HCT116 (cell line): ENCODE measurements at regions not wholly inside any gene's neighbourhood (a gene's known extent, or its start where the extent isn't known, plus 50 kb on each side); places are given as distances from the start of the nearest gene placed in this dataset.

ENCODE experiments used
- ATAC-seq: fragments of 200-7000 bp; cut with Tn5 transposase; 2 replicates; pipeline ENCODE4 v1.9.1; 2020; ENCODE audit warnings: mild to moderate bottlenecking, moderate library complexity
- BruUV-seq: library from RNA; stranded (reverse); fragments of 400-500 nt; replicated peaks from 2 replicates; lab custom pipeline; 2021; lab: Mats Ljungman, UMichigan
- CTCF ChIA-PET: fragments of 300-600 bp; sonication (Branson Sonifier 250); formaldehyde crosslinking; loops from one replicate; lab custom pipeline; 2021; ENCODE audit warnings: antibody characterized with exemption; lab: Charles Lee
- POLR2A ChIA-PET: fragments of 300-600, 350-600 bp; sonication (Branson Sonifier 250); formaldehyde crosslinking; loops from one replicate; lab custom pipeline; 2021; ENCODE audit warnings: antibody characterized with exemption; lab: Charles Lee
- RAD21 ChIA-PET, 2 experiments: fragments of 300-600 bp; sonication (Branson Sonifier 250); formaldehyde crosslinking; loops; one replicate each; lab custom pipeline; 2023; ENCODE audit warnings: low total read pairs in 2 of 2; ENCODE audit not compliant: uncharacterized antibody in 2 of 2, unreplicated experiment in 2 of 2, low non-redundant PET in 1 of 2; lab: Charles Lee
- DNase-seq: peaks from one replicate; pipeline ENCODE4 v3.0.0-alpha.2; 2010; ENCODE audit warnings: low read depth, low spot score
- H2AFZ ChIP-seq: fragments of 200-600 bp; shearing (Covaris generic), sonication (generic); 2 replicates; pipeline ENCODE4 v1.6.1; 2017; ENCODE audit warnings: low read depth, mixed run types, mixed read lengths, antibody characterized with exemption, low read length; ENCODE audit not compliant: poor library complexity, severe bottlenecking
- H3K27ac ChIP-seq: 2 replicates; pipeline ENCODE4 v1.5.1; 2012; ENCODE audit warnings: low read depth, low read length
- H3K27me3 ChIP-seq: fragments of 200-600 bp; sonication (generic); 2 replicates; pipeline ENCODE4 v1.6.1; 2016; ENCODE audit warnings: mixed run types, low read length, mixed read lengths; ENCODE audit not compliant: insufficient read depth
- H3K36me3 ChIP-seq, 2 experiments: fragments of 200-500 bp in 1 of 2; fragments of 200-600 bp in 1 of 2; sonication (Bioruptor generic) in 1 of 2; sonication (generic) in 1 of 2; 2 replicates each; pipeline versions ENCODE4 v1.5.1 to v1.6.1; 2014 to 2016; ENCODE audit warnings: low read length in 2 of 2, inconsistent platforms in 1 of 2, mixed read lengths in 1 of 2, mixed run types in 1 of 2; ENCODE audit not compliant: insufficient read depth in 2 of 2, control insufficient read depth in 1 of 2
- H3K4me1 ChIP-seq, 2 experiments: fragments of 200-600 bp in 1 of 2; sonication (generic) in 1 of 2; 2 replicates each; pipeline versions ENCODE4 v1.5.1 to v1.6.1; 2012 to 2017; ENCODE audit warnings: low read length in 2 of 2, inconsistent platforms in 1 of 2, mild to moderate bottlenecking in 1 of 2, mixed read lengths in 1 of 2, mixed run types in 1 of 2, moderate library complexity in 1 of 2; ENCODE audit not compliant: insufficient read depth in 2 of 2, control insufficient read depth in 1 of 2
- H3K4me2 ChIP-seq: fragments of 200-600 bp; sonication (generic); 2 replicates; pipeline ENCODE4 v1.6.1; 2017; ENCODE audit warnings: mixed run types, low read length, mixed read lengths
- H3K4me3 ChIP-seq, 2 experiments: fragments of 200-600 bp in 1 of 2; sonication (generic) in 1 of 2; replicated peaks in 1 of 2; 2 replicates each; pipeline ENCODE4 v1.5.1; 2011 to 2016; ENCODE audit warnings: low read length in 2 of 2, control low read depth in 1 of 2, low read depth in 1 of 2, mild to moderate bottlenecking in 1 of 2, mixed read lengths in 1 of 2, mixed run types in 1 of 2
- H3K79me2 ChIP-seq: fragments of 200-600 bp; sonication (generic); 2 replicates; pipeline ENCODE4 v1.6.1; 2017; ENCODE audit warnings: mild to moderate bottlenecking, mixed run types, low read length, moderate library complexity, mixed read lengths; ENCODE audit not compliant: insufficient read depth
- H3K9ac ChIP-seq: fragments of 200-600 bp; sonication (generic); 2 replicates; pipeline ENCODE4 v1.6.1; 2016; ENCODE audit warnings: low read length, mixed read lengths
- H3K9me2 ChIP-seq: fragments of 200-600 bp; sonication (generic), shearing (Covaris generic); 2 replicates; pipeline ENCODE4 v1.6.1; 2017; ENCODE audit warnings: mixed run types, mild to moderate bottlenecking, moderate library complexity; ENCODE audit not compliant: insufficient read depth
- H3K9me3 ChIP-seq, 2 experiments: fragments of 200-500 bp in 1 of 2; fragments of 200-600 bp in 1 of 2; sonication (Bioruptor generic) in 1 of 2; sonication (generic) in 1 of 2; 2 replicates each; pipeline ENCODE4 v1.6.1; 2014 to 2017; ENCODE audit warnings: low read length in 2 of 2, mixed read lengths in 2 of 2, inconsistent platforms in 1 of 2, low read depth in 1 of 2, mild to moderate bottlenecking in 1 of 2, mixed run types in 1 of 2, moderate library complexity in 1 of 2; ENCODE audit not compliant: control insufficient read depth in 1 of 2, insufficient read depth in 1 of 2
- H4K20me1 ChIP-seq: fragments of 200-600 bp; sonication (generic), shearing (Covaris generic); 2 replicates; pipeline ENCODE4 v1.6.1; 2017; ENCODE audit warnings: mixed run types, mild to moderate bottlenecking, moderate library complexity; ENCODE audit not compliant: insufficient read depth
- ATF3 ChIP-seq: IDR thresholded peaks from 2 replicates; pipeline ENCODE4 v1.6.1; 2012
- EGR1 ChIP-seq: IDR thresholded peaks from 2 replicates; pipeline ENCODE4 v1.6.1; 2012; ENCODE audit warnings: low read depth
- ELF1 ChIP-seq: IDR thresholded peaks from 2 replicates; pipeline ENCODE4 v1.6.1; 2012; ENCODE audit warnings: low read depth, borderline replicate concordance
- EZH2phosphoT487 ChIP-seq: fragments of 200-600 bp; IDR thresholded peaks from 2 replicates; pipeline ENCODE4 v1.6.1; 2018; ENCODE audit warnings: antibody characterized with exemption, borderline replicate concordance
- FOSL1 ChIP-seq: IDR thresholded peaks from 2 replicates; pipeline ENCODE4 v1.6.1; 2012; ENCODE audit warnings: low read depth
- POLR2A ChIP-seq: IDR thresholded peaks from 2 replicates; pipeline ENCODE4 v1.7.0; 2011; ENCODE audit warnings: borderline replicate concordance; ENCODE audit not compliant: insufficient read depth, insufficient read length; ENCODE audit errors: extremely low read depth
- SP1 ChIP-seq: IDR thresholded peaks from 2 replicates; pipeline ENCODE4 v1.6.1; 2012; ENCODE audit warnings: low read depth
- SRF ChIP-seq: IDR thresholded peaks from 2 replicates; pipeline ENCODE4 v1.6.1; 2012; ENCODE audit warnings: low read depth
- YY1 ChIP-seq: IDR thresholded peaks from 2 replicates; pipeline ENCODE4 v1.6.1; 2011; ENCODE audit warnings: low read length, low read depth, moderate library complexity, mild to moderate bottlenecking; ENCODE audit not compliant: insufficient replicate concordance; ENCODE audit errors: extremely low read depth
- intact Hi-C: fragments of 100-400 bp; cut with micrococcal nuclease; formaldehyde crosslinking; loops from 2 replicates; pipeline ENCODE4 v1.10.0; 2022
- TF ChIP-seq, protein P1 (sequence below): IDR thresholded peaks from 2 replicates; pipeline ENCODE4 v1.6.1; 2012
- TF ChIP-seq, protein P2 (sequence below): IDR thresholded peaks from 2 replicates; pipeline ENCODE4 v1.6.1; 2011; ENCODE audit warnings: mild to moderate bottlenecking, low read length, moderate library complexity; ENCODE audit not compliant: insufficient replicate concordance; ENCODE audit errors: extremely low read depth

DNA sequence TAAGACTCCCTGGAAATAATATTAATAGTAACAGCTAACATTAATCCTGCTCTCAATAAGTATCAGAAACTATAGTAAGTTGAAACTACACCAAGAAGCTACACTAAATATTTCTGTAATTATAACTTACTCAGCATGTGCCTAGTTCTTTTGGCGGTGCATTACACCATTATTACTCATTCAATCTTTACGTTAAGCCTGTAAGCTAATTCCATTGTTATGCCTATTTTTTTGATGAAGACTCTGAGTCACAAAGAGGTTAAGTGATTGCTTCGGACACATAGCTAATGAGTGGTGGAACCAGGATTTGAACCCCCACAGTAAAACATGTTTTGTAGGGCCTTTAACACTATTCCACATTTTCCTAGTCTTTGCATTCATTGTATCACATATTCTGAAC is 111.6 kb downstream of the RASSF10 start:
- Histone ChIP-seq H3K27me3 (no peaks in the 10 kb centered on the region), H4K20me1 (no peaks in the 10 kb centered on the region), H3K9me2 (no peaks in the 10 kb centered on the region), H3K4me1 (peaks cover 20 to 50% of the 10 kb centered on the region in 2 experiments), H3K9ac (peak overlapping the region; percentile 33; the same call in 1 of the 2 replicates), H3K79me2 (no peaks in the 10 kb centered on the region), H3K36me3 (no peaks in the 10 kb centered on the region), H3K4me2 (peak overlapping the region; percentile 66), H3K4me3 (peak overlapping the region in 1 of 2 experiments; percentile 8; a peak in 2 of 4 replicates), H2AFZ (peak overlapping the region; percentile 99), H3K9me3 (no peaks in the 10 kb centered on the region), H3K27ac (no peak overlapping the region)
- TF ChIP-seq, protein P1, sequence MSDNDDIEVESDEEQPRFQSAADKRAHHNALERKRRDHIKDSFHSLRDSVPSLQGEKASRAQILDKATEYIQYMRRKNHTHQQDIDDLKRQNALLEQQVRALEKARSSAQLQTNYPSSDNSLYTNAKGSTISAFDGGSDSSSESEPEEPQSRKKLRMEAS = 0 out of 2 replicates have a peak, but pooled peaks have one; percentile 11
- TF ChIP-seq SRF (no peak), FOSL1 (peak; percentile 79), EZH2phosphoT487 (no peak), YY1 (no peak), ATF3 (no peak), ELF1 (no peak), POLR2A (no peak), EGR1 (no peak), SP1 (peak; percentile 56)
- TF ChIP-seq, protein P2, sequence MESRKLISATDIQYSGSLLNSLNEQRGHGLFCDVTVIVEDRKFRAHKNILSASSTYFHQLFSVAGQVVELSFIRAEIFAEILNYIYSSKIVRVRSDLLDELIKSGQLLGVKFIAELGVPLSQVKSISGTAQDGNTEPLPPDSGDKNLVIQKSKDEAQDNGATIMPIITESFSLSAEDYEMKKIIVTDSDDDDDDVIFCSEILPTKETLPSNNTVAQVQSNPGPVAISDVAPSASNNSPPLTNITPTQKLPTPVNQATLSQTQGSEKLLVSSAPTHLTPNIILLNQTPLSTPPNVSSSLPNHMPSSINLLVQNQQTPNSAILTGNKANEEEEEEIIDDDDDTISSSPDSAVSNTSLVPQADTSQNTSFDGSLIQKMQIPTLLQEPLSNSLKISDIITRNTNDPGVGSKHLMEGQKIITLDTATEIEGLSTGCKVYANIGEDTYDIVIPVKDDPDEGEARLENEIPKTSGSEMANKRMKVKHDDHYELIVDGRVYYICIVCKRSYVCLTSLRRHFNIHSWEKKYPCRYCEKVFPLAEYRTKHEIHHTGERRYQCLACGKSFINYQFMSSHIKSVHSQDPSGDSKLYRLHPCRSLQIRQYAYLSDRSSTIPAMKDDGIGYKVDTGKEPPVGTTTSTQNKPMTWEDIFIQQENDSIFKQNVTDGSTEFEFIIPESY = no peak
- ChIA-PET CTCF (interaction anchor here (1.4 to 1.7 kb wide), 2 partner anchors 17 to 157 kb away, joined by 5 to 6 read pairs; no protein-coding TSS in a partner anchor), RAD21 (no interaction called here), POLR2A (interaction anchor here (1.1 kb wide), 1 partner anchor 49 kb away, joined by 3 read pairs; no protein-coding TSS in a partner anchor)
- DNase-seq = no peak
- intact Hi-C loops = no loop called here
- BruUV-seq = no TSS peak
- peak; percentile 24; the same call in 1 of the 2 replicates for ATAC-seq
